NCI-H82 treated with DMSO at 0.1 percent for 48 hours (cell line): ENCODE measurements at regions not wholly inside any gene's neighbourhood (a gene's known extent, or its start where the extent isn't known, plus 50 kb on each side); places are given as distances from the start of the nearest gene placed in this dataset.

Experiments
- DNase-seq: peaks from one replicate; lab custom pipeline; 2025; ENCODE audit not compliant: unreplicated experiment; lab: John Stamatoyannopoulos, UW

DNA sequence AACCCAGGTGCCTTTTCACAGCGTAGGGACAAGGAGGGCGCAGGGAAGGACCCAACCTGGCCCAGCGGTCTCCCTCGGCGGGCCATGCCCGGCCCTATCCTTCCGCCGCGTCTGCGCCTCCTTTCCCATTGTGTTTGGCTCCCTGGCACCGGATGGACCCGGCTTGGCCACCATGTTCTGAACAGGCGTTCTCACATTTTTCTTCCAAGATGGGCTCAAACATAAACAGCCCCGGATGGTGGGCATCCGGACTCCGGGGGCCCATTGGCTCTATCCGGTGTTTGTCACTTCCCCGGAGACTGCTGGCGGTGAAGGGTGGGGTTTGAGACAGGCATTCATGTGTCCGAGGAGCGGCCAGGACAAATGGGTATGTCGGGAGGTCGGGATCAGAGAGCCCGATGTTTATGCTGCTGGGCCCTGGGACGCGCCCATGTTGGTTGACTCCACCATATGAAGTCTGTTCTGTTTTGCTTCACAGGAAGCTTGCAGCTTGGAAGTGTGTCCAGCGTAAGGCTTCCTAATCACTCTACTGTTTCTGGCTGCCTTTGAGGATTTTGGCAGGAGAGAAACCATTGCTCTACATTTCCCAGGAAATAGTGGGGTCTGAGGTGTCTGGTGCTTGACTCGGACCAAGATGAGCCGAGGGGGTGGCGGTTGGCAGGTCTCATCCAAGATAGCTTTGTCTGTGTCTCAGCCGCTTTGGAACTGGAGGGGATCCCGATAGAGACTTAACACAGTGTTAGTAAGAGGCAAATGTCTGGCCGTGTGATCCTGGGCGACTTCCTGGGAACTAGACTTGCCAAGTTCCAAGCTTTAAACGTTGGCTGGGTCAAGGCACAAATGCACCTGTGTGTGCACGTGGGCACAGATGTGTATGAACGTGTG lies 188.3 kb downstream of the IRF8 start:
- no peak for DNase-seq

DNA sequence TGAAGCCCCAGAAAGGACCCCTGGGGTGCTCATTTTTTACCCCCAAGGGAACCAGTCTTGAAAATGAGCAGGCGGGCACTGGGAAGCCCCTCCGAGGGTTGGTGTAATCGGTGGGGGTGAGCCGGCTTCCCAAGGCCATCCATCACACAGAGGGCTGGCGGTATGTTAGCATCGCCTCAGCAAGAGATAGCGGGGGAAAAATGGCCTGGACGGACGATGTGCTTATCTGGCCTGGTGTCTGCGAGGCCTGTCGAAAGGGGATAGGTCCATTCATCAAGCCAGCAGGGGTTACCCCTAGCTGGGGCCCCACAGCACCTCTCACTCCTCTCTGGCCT lies 188.9 kb downstream of the IRF8 start:
- no peak for DNase-seq

DNA sequence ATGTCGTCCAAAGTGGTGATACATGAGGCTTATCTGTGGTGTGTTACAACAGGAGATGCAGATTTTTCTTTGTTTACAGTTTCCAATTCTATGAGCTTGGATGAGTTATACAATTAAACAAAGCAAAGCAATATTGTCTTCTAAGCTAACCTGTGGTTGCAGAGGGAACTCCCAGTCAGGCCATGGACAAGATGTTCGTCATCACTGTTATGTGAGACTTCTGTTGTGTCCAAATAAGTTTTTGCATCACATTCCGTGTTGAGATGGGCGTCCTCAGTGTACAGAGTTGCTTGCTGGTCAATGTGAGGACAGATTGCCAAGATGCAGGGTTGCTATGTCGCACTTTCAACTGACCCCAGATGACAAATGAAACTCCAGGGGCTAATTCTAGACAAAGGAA lies 189.3 kb downstream of the IRF8 start:
- no peak for DNase-seq

DNA sequence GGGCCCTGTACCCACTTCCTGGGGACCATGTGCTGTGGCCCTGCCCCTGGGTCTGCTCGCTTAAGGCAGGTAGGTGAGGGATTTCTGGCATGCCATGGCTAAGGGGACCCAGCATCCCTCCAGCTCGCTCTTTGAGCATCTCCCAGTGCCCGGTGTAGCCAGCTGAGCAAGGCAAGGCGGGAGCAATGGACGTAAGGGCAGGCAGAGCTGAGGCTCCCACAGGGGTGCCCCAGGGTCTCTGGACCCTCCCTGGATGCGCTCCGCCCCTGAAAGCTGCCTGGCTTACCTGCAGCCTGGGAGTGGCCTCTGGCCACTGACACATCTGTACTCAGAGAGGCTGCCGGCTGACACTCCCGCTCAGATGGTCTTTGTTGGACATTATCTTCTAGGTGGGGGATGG lies 189.9 kb downstream of the IRF8 start:
- DNase-seq = no peak

DNA sequence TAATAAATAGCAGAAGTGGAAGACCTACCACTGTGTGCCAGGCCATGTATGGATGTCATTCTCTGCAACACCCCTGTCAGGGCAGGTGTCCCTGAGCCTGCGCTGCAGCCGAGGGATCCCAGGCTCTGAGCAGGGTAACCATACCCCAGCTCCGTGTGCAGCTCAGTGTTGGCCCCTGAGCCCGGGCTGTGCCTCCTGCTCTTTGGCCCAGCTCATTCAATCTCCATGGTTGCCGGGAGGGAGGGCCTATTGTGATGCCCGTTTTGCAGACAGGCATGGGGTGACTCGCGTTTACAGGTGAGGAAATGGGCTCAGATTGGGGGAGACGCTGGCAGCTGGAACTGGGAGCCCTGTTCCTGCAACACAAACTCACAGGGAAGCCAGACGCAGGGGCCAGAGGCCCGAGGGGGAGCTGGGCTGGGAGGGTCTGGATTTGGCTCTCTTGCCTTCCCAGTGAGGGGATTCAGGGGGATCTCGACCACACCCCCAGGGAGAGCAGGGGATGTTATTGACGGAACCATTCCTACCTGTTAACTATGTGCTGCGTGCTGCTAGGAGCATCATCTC lies 190.5 kb downstream of the IRF8 start:
- DNase-seq = no peak

DNA sequence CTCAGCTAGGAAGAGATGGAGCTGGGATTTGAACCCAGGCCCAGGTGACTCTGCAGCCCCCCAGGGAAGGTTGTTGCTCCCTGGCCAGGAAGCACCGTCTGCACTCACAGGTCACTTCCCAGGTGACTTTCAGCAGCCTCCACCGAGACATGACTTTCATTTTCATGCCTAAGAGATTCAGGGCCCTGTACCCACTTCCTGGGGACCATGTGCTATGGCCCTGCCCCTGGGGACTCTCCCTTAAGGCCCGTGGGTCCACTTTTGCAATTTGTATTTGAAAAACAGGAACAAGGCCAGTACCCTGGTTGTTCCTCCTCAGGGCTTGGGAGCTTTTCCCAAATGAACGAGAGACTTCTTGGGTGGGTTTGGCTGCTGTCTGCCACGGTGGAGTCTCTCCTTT lies 191.0 kb downstream of the IRF8 start:
- no peak for DNase-seq

DNA sequence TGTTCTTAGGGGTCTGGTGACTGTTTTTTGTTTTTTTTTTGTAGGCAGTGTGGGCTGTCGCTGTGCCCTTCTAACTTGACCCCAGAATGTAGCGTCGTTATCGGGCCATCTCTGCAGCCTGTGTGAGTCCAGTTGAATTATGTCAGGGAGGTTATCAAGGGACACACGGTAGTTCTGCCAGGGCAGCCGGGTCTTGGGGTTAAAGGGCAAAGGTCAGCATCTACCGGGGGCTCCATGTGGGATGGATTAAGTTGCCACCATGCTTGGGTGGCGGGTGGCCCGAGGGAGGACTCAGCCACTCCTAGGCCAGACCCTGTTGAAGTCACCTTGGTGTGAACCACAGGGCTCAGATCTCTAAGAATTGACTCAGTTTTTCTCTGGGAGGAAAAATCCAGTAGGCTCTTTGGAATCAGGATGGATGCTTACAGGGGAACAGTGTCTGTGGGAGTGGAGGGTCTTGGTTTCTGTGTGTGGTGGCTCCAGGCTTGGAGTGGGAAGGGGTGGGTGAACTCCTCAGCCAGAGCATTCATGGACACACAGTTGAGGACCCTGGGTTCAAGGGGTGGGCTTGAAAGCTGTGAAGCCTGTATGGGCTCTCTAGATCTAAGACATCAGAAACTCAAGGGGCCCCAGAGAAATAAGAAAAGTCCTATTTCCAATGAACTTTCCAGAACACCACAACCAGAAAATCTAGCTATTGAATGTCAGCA lies 191.7 kb downstream of the IRF8 start:
- no peak for DNase-seq

DNA sequence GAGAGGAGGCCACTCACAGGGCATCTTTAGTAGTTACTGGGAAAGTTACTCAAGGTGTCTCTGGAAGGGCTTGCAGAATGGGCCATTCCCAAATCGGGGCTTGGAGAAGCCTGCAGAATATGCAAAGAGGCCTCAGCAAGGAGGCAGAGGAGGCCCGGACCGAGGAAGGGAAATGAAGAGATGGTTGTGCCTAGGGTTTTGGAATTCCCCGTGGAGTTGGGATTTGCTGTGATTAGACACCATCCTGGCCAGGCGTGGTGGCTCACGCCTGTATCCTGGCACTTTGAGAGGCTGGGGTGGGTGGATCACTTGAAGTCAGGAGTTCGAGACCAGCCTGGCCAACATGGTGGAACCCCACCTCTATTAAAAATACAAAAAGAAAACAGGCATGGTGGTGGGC lies 193.0 kb downstream of the IRF8 start:
- DNase-seq = no peak

DNA sequence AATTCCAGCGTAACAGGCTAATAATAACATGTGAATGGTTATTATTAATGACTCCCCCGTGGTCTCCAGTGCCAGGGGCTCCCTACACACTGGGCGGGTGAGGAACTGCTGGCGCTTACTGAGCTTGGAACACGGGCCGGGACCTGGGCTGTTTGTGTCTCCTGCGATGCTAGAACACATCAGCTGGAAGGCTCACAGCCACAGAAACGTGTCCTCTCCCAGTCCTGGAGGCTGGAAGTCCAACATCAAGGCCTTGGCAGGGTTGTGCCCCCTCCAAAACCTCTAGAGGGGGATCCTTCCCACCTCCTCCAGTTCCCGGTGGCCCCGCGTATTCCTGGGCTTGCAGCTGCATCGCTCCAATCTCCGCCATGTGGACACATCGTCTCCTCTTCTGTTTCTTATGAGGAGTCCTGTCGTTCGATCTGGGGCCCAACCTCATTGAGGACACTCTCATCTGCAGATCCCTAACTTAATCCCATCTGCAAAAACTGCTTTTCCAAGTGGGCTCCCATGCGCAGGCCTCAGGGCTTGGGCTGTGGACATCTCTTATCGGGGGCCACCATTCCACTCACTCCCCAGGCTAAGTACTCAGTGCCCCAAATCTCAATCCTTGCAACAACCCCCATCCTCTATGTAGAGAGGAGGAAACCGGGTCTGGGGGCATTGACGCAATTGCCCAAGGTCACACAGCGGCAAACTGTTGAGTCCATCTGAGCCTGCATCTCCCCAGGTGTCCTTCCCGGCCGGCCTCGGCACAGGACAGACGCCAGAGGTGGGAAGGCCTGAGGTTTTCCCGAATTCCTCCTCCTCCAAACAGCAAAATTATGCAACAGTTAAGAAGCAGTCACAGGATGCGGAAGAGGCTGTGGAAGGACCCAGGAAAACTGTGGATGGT lies 193.9 kb downstream of the IRF8 start:
- DNase-seq = no peak

DNA sequence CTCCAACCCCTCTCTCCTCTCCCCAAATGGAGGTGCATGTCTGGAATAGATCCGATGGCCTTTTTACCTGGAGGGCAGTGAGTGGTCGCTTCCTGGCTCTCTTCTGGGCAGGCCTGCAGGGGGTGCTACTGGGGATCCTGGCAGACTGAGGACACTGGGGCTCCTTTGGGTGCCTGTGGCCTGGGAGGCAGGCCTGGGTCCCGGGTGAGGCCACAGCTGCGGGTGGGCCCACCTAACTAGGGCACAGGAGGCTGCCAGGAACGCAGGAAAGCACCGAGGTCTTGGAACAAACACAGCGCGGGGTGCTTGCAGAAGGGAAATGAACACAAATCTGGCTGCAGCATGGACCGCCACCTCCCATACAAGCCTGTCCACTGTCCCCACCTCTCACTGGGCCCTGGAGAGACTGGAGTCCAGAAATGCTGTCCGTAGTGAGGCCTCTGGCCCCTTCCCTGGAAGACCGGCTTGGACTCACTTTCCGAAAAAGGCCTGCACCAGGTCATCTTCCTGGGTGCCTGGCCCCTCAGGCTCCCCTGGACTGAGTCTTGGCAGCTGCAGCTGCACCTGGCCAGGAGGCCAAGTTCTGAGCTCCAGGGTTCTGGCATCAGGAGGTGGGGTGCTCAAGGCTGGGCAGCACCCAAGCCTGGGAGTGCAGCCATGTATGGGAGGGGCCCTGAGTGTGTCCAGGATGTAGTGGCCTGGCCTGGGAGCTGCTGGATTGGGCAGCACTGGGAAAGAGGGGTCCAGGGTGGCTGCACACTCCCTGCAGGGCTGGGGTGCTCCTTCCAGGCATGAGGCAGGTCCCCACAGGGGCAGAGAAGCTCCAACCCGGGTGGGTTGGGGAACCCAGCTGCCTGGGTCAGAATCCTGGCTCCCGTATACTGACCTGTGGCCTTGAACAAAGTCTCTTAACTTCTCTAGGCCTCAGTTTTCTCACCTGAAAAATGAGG lies 195.1 kb downstream of the IRF8 start:
- no peak for DNase-seq

DNA sequence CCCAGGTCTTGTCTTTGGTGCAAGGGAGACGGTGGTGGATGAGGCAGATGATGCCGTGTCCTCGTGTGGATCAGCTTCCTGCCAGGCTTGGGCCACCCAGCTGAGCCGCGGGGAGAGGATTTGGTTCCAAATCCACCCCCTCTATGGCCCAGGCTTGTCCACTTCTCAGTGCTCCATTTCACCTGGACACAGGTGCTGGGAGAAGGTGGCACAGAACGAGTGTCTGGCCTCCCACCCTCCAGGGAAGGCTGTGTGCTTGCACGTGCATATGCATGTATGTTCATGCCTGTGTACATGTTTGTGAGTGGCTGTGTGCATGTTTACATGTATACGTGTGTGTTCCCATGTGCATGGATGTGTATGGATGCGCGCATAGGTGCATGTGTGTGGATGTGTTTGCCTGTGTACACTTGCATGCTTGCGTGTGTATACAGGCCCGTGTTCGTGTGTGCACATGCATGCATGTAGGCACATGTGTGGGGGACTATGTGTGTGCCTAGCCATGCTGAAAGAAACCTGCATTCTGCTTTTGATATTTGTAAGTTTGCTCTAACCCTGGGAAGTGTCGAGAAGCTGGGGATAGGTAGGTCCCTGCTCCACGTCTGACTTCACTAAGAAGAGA lies 196.3 kb downstream of the IRF8 start:
- DNase-seq = no peak

DNA sequence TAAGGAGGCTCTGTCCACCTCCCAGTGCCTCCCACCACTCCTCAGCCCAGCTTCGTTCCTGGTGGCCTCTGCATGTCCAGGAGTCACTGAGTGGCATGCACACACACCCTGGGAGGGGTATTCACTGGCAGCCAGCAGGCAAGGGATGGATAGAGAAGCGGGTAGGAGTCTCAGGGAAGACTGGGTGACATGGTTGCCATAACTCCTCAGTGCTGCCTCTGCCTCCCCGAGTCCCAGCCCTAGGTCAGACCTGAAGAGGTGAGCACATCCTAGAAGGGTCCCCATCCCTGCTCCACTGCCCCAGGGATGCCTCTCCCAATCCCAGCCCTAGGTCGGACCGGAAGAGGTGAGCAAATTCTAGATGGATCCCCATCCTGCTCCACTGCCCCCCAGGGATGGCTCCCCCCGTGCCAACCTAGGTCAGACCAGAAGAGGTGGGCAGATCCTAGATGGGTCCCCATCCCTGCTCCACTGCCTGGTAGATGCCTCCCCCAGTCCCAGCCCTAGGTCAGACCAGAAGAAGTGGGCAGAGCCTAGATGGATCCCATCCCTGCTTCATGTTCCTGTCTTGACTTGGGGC lies 197.0 kb downstream of the IRF8 start:
- DNase-seq = no peak

DNA sequence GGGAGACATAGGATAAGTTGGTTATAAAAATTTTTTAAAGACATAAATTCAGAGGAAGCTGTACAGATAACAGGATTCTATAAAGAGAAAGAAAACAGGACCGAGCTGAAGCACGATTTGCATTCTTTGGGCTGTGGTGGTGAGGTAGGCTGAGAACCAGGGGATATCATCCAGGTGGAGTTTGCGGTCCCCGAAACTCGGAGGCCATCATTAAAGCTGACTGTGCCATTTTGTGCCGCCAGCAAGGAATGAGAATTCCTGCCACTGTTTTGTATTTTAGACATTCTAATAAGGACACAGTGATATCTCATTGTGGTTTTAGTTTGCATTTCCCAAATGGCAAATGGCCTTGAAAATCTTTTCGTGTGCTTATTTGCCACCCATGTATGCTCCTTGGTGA lies 197.9 kb downstream of the IRF8 start:
- no peak for DNase-seq

DNA sequence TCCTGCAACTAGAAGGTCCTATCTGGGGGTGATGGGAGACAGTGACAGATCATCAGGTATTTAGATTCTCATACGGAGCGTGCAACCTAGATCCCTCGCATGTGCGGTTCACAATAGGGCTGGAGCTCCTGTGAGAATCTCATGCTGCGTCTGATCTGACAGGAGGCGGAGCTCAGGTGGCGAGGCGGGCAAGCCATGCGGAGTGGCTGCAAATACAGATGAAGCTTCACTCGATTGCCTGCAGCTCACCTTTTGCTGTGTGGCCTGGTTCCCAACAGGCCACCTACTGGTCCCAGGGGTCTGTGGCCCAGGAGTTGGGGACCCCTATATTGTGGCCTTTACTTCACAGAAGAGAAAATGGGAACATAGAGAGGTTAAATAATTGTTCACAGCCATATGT lies 200.4 kb downstream of the IRF8 start:
- DNase-seq = no peak

DNA sequence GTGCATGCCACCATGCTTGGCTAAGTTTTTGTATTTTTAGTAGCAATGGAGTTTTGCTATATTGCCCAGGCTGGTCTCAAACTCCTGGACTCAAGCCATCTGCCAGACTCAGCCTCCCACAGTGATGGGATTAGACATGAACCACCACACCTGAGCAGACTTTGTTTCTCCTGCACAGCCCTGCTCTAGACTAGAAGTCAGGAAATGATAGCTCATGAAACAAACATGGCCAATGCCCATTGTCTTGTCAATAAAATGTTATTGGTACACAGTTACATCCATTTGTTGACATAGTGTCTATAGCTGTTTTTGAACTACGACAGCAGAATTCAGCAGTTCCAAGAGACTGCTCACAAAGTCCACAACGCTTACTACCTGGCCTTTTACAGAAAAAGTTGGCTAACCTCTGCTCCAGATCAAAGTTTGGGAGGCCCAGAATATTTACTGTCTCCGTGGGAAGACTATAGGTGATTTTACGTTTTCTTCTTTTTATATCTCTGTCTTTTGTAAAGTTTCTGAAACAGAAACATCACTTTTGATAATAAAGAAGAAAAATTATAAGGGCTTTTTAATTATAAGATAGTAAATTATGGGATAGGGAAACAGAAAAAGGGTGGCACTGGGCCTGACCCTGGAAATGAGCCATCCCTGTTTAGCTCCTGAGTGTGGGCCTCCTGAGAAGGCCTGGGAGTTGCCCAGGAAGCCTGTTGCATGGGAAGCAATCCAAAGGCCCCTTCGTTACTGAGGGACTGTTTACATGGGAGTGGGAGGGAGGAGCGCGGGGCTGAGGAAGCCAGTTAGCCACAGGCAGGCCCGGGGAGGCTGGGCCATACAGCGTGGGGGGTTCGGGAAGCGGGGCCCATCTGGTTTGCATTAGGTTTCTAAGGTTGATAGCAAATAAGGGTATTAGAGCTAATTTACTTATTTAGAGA lies 201.5 kb downstream of the IRF8 start:
- no peak for DNase-seq

DNA sequence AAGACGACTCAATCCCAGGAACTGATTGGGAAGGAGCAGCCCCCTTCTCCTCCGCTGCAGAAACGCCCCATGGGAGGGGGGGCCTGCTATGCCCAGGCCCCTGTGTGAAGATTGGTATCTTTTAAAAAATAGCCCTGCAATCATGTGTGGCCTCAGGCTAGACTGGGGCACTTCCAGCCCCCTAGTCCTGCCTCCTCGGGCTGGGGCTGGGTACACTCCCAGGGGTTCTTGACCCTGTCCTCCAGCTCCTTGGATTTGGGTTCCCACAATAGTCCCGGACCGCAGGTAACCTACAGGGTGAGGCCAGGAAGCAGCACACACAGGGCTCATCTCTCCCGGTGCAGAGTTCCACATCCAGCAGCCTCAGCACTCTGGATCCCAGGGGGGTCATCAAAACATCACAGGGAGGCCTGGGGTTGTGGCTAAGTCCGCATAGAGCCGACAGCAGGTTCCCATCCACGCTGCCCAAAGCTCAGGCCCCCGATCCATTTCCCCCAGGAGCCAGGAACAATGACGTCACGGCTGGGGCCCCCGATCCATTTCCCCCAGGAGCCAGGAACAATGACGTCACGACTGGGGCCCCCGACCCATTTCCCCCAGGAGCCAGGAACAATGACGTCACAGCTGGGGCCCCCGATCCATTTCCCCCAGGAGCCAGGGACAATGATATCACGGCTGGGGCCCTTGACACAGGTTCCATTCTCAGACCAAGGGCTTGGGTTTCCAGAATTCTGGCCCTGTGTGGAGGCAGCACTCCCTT lies 202.4 kb downstream of the IRF8 start:
- no peak for DNase-seq

DNA sequence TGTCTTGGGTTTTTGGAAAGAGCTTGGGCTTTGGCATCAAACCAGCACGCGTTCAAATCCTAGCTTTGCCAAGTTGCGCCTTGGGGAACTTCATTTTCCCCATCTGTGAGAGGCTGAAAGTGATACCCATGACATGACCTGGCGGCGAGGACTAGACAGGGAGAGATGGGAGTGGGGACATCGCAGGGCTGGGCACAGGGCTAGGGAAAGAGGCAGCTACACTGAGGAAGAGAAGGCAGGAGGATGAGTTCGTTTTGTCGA lies 202.9 kb downstream of the IRF8 start:
- DNase-seq = no peak

DNA sequence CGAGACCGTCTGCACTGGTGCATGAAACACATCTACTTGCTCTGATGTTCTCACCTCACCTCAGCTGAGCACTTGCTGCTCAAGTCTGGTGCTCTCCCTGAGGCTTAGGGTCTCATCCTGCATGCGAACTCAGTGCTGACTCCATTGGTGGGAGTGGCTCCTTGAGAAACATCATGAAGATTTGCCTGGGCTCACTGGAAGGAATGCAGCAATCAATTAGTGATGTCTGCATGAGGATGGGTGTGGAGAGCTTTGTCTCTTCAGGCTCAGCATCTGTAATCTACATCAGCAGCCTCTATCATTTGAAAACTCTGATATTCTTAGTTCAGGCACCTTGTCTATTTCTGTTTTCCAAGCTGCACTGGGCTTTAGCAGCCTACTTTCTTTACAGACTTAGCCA lies 204.4 kb downstream of the IRF8 start:
- no peak for DNase-seq
